A673 (cell line): ENCODE measurements at regions not wholly inside any gene's neighbourhood (a gene's known extent, or its start where the extent isn't known, plus 50 kb on each side); places are given as distances from the start of the nearest gene placed in this dataset.

Experiments used
- BruUV-seq: library from RNA; stranded (reverse); fragments of 400-500 nt; replicated peaks from 2 replicates; lab custom pipeline; 2021; lab: Mats Ljungman, UMichigan
- CTCF ChIA-PET: fragments of 300-600 bp; sonication (Branson Sonifier 250); formaldehyde crosslinking; loops from one replicate; lab custom pipeline; 2022; ENCODE audit warnings: antibody characterized with exemption; lab: Charles Lee
- POLR2A ChIA-PET: fragments of 300-600 bp; sonication (Branson Sonifier 250); formaldehyde crosslinking; loops from one replicate; lab custom pipeline; 2022; ENCODE audit warnings: antibody characterized with exemption; ENCODE audit not compliant: low non-redundant PET; lab: Charles Lee
- DNase-seq: peaks from one replicate; pipeline ENCODE4 v3.0.0-alpha.2; 2015; ENCODE audit warnings: low spot score
- H3K27ac ChIP-seq: fragments of 200-600 bp; sonication (generic); 2 replicates; pipeline ENCODE4 v1.5.1; 2016; ENCODE audit warnings: mixed run types, low read depth, mild to moderate bottlenecking, mixed read lengths, antibody characterized with exemption, low read length; ENCODE audit not compliant: poor library complexity, severe bottlenecking
- H3K27me3 ChIP-seq: fragments of 200-600 bp; sonication (generic); replicated peaks from 2 replicates; pipeline ENCODE4 v1.6.1; 2017; ENCODE audit warnings: mixed run types, low read depth, mild to moderate bottlenecking, mixed read lengths, antibody characterized with exemption, low read length; ENCODE audit not compliant: insufficient read depth, poor library complexity
- H3K36me3 ChIP-seq: fragments of 200-600 bp; sonication (generic); 2 replicates; pipeline ENCODE4 v1.6.1; 2016; ENCODE audit warnings: mixed run types, mild to moderate bottlenecking, mixed read lengths, antibody characterized with exemption, low read length; ENCODE audit not compliant: insufficient read depth, poor library complexity, severe bottlenecking
- H3K4me1 ChIP-seq: fragments of 200-600 bp; sonication (generic); 2 replicates; pipeline ENCODE4 v1.6.1; 2017; ENCODE audit warnings: mixed run types, mild to moderate bottlenecking, mixed read lengths, antibody characterized with exemption, low read length; ENCODE audit not compliant: insufficient read depth, poor library complexity, severe bottlenecking
- H3K4me3 ChIP-seq: fragments of 200-600 bp; sonication (generic); 2 replicates; pipeline ENCODE4 v1.5.1; 2016; ENCODE audit warnings: low read depth, mixed run types, mild to moderate bottlenecking, mixed read lengths, low read length; ENCODE audit not compliant: poor library complexity, severe bottlenecking
- H3K9me3 ChIP-seq: fragments of 200-600 bp; sonication (generic); 2 replicates; pipeline ENCODE4 v1.6.1; 2016; ENCODE audit warnings: mixed run types, low read depth, mild to moderate bottlenecking, mixed read lengths, antibody characterized with exemption, low read length; ENCODE audit not compliant: poor library complexity, severe bottlenecking
- CTCF ChIP-seq: fragments of 300-800, 200-600 bp; sonication (generic); conservative IDR thresholded peaks from 2 replicates; pipeline ENCODE4 v1.5.1; 2017; ENCODE audit warnings: low read depth, mild to moderate bottlenecking, antibody characterized with exemption, low read length, moderate library complexity, mixed read lengths
- EZH2 ChIP-seq: fragments of 200-600 bp; sonication (generic); IDR thresholded peaks from 2 replicates; pipeline ENCODE4 v1.6.1; 2017; ENCODE audit warnings: borderline replicate concordance, low read depth, mild to moderate bottlenecking, mixed read lengths, antibody characterized with exemption, low read length; ENCODE audit not compliant: poor library complexity, severe bottlenecking
- intact Hi-C: fragments of 100-400 bp; cut with micrococcal nuclease; formaldehyde crosslinking; loops from one replicate; pipeline ENCODE4 v1.10.0; 2022; ENCODE audit not compliant: unreplicated experiment

GRCh38 chr4:123480706-123481418, 84.3 kb downstream of the SPRY1 start:
- no peak overlapping the region for H3K4me3 ChIP-seq
- H3K27me3 ChIP-seq = no peaks in the 10 kb centered on the region
- H3K9me3 ChIP-seq = no peaks in the 10 kb centered on the region
- intact Hi-C loops = no loop called here
- no TSS peak for BruUV-seq
- H3K27ac ChIP-seq = no peak overlapping the region
- POLR2A ChIA-PET = no interaction called here
- no peak for DNase-seq
- no peaks in the 10 kb centered on the region for H3K36me3 ChIP-seq
- TF ChIP-seq EZH2 = no peak
- no peak for TF ChIP-seq CTCF
- CTCF ChIA-PET = no interaction called here
- peaks cover 13% of the 10 kb centered on the region for H3K4me1 ChIP-seq

DNA sequence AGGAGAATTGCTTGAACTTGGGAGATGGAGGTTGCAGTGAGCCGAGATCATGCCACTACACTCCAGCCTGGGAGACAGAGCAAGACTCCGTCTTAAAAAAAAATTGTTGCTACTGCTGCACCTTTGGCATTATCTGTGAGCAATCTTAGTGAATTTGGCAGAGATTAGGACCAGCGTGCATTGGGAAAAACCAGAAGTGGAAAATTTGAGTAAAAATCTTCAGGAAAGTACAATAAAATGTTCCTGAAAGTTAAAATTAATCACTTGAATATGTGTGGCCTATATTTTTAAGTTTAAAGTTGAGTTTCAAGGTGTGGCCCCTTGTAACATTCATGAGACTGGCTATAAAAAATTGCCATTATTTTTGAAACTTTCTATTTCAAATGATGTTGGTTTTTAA, 85.1 kb downstream of the SPRY1 start:
- Histone ChIP-seq H3K36me3 (no peaks in the 10 kb centered on the region), H3K4me3 (no peak overlapping the region), H3K27ac (no peak overlapping the region), H3K4me1 (peaks cover 13% of the 10 kb centered on the region), H3K9me3 (no peaks in the 10 kb centered on the region), H3K27me3 (no peaks in the 10 kb centered on the region)
- ChIA-PET CTCF (no interaction called here), POLR2A (no interaction called here)
- no peak for DNase-seq
- TF ChIP-seq EZH2 (no peak), CTCF (no peak)
- intact Hi-C loops = no loop called here
- BruUV-seq = no TSS peak

- H3K4me3 ChIP-seq = no peak overlapping the region
- BruUV-seq = no TSS peak
- H3K27me3 ChIP-seq = no peaks in the 10 kb centered on the region
- ChIA-PET CTCF (no interaction called here), POLR2A (no interaction called here)
- H3K4me1 ChIP-seq = peaks cover 7% of the 10 kb centered on the region
- intact Hi-C loops = no loop called here
- TF ChIP-seq EZH2 (no peak), CTCF (no peak)
- DNase-seq = peak; percentile 40
- no peak overlapping the region for H3K27ac ChIP-seq
- no peaks in the 10 kb centered on the region for H3K36me3 ChIP-seq
- no peaks in the 10 kb centered on the region for H3K9me3 ChIP-seq
Observed at GRCh38 chr4:123484291-123484926, 87.8 kb downstream of the SPRY1 start.
